IgD-negative memory B cell (primary cell): ENCODE measurements at regions not wholly inside any gene's neighbourhood (a gene's known extent, or its start where the extent isn't known, plus 50 kb on each side); places are given as distances from the start of the nearest gene placed in this dataset.
"Not testable (repeated sequence)": the region's sequence is repeated elsewhere in the genome, so short reads cannot be mapped to it uniquely, and the experiment has no call there.

ENCODE experiments used
- H3K27ac Mint-ChIP-seq, 3 donors: one replicate each; pipeline ENCODE4 v1.8.0; 2020 to 2022; ENCODE audit warnings: mild to moderate bottlenecking in 3 of 3, mixed read lengths in 3 of 3, moderate library complexity in 1 of 3
- H3K27me3 Mint-ChIP-seq: one replicate; pipeline ENCODE4 v1.8.0; 2021; ENCODE audit warnings: mixed read lengths
- H3K36me3 Mint-ChIP-seq: one replicate; pipeline ENCODE4 v1.8.0; 2020; ENCODE audit warnings: mild to moderate bottlenecking, mixed read lengths
- H3K4me1 Mint-ChIP-seq, 3 donors: one replicate each; pipeline ENCODE4 v1.8.0; 2020 to 2022; ENCODE audit warnings: mixed read lengths in 3 of 3, mild to moderate bottlenecking in 1 of 3
- H3K4me3 Mint-ChIP-seq, 4 donors: one replicate each; pipeline ENCODE4 v1.8.0; 2020 to 2022; ENCODE audit warnings: mild to moderate bottlenecking in 4 of 4, mixed read lengths in 4 of 4, moderate library complexity in 3 of 4
- H3K9me3 Mint-ChIP-seq, 3 donors: one replicate each; pipeline ENCODE4 v1.8.0; 2020 to 2021; ENCODE audit warnings: mixed read lengths in 3 of 3, mild to moderate bottlenecking in 1 of 3

DNA sequence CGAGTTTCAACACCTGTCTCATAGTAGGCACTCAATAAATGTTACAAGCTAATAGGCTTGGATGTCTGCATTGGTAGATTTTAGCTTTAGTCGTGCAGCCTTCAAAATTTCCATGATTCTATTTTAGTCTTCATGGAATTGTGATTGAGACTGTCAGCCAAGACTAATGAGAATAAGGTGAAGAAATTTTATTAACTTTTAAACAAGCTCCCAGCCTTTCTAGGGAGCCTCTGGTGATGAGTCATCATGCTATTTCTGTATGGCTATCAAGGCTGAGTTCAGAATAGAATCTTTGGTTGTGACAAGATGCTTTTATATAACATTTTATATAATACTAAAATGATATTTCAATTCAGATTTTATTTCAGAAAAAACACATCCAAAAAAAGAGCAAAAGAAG is 685.8 kb downstream of the GABRG1 start:
- H3K4me3 Mint-ChIP-seq, result no peak overlapping the region
- H3K36me3 Mint-ChIP-seq, result no peaks in the 10 kb centered on the region
- H3K27ac Mint-ChIP-seq, result no peak overlapping the region
- no peaks in the 10 kb centered on the region for H3K4me1 Mint-ChIP-seq
- H3K27me3 Mint-ChIP-seq, result no peaks in the 10 kb centered on the region
- H3K9me3 Mint-ChIP-seq, result peaks cover 0 to 3% (median 0%) of the 10 kb centered on the region in 3 donors

DNA sequence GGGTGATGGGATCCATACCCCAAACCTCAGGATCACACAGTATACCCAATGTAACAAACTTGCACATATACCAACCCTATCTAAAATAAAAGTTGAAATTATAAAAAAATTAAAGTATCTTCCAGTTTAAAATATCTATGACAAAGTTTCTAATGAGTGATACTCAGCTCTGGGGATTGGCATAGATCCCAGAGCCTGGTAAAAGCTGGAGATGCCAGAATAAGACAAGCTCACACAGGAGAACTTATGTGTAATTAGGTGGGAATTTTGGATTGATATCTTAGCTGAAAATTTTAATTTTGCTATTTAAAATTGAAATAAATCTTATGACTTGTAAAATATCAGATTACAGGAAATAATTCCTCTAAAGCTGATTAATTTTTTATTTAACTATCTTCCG is 686.5 kb downstream of the GABRG1 start:
- Mint-ChIP-seq H3K4me1 (no peaks in the 10 kb centered on the region), H3K4me3 (no peak overlapping the region), H3K36me3 (no peaks in the 10 kb centered on the region), H3K27ac (no peak overlapping the region), H3K9me3 (peaks cover 0 to 3% (median 0%) of the 10 kb centered on the region in 3 donors), H3K27me3 (no peaks in the 10 kb centered on the region)

DNA sequence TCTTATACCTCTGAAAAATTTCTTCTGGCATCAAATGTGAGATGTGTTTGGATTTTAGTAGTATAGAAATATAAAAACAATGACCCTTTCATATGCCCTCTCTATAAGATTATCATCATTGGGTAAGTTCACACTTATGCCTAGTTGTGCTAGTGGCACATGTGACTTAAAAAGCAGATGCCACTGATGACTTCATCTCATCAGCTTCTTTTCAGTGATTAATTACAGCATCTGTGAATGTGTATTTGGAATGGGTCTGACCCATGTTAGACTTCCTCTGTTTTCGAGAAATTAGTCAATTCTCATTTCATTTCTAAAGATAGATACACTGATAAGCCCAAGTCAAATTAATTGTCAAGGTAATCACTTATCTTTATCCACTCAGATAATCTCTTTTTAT is 698.7 kb downstream of the GABRG1 start:
- Mint-ChIP-seq H3K4me1 (no peaks in the 10 kb centered on the region), H3K27ac (no peak overlapping the region), H3K9me3 (peaks cover 0 to 12% (median 11%) of the 10 kb centered on the region in 3 donors), H3K36me3 (no peaks in the 10 kb centered on the region), H3K4me3 (no peak overlapping the region), H3K27me3 (no peaks in the 10 kb centered on the region)

DNA sequence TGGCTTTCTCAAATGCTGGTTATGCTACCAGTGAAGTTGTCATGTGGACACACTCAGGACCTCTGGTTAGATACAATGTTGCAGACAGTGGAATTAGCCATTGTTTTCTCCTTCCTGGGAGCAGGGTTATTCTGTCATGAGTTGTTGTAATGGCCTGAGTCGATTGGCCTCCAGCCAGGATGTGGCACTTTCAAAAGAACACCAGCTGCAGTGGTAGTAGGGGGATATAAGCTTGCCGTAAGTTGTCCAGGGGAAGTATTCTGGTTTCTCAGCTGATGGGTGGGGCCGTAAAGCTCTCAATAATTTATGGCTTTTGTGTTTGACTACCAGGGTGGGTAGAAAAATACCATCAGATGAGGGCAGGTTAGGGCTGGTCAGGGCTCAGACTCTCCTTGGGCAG is 697.5 kb upstream of the GNPDA2 start:
- Mint-ChIP-seq H3K9me3 (peaks cover 0 to 12% (median 11%) of the 10 kb centered on the region in 3 donors), H3K4me3 (no peak overlapping the region), H3K4me1 (no peaks in the 10 kb centered on the region), H3K36me3 (no peaks in the 10 kb centered on the region), H3K27ac (no peak overlapping the region), H3K27me3 (no peaks in the 10 kb centered on the region)

DNA sequence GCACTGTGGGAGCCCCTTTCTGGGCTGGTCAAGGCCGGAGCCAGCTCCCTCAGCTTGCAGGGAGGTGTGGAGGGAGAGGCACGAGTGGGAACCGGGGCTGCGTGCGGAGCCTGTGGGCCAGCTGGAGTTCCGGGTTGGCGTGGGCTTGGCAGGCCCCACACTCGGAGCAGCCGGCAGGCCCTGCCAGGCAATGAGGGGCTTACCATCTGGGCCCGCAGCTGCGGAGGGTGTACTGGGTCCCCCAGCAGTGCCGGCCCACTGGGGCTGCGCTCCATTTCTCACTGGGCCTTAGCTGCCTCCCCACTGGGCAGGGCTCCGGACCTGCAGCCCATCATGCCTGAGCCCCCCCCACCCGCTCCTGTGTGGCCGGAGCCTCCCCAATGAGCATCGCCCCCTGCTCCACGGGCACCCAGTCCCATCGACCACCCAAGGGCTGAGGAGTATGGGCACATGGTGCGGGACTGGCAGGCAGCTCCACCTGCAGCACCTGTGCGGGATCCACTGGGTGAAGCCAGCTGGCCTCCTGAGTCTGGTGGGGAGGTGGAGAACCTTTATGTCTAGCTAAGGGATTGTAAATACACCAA is 693.8 kb upstream of the GNPDA2 start:
- H3K27ac Mint-ChIP-seq, H3K27me3 Mint-ChIP-seq, H3K36me3 Mint-ChIP-seq, H3K4me1 Mint-ChIP-seq, H3K4me3 Mint-ChIP-seq: not testable (repeated sequence)
- H3K9me3 Mint-ChIP-seq, result peaks cover 0 to 16% (median 10%) of the 10 kb centered on the region in 3 donors

DNA sequence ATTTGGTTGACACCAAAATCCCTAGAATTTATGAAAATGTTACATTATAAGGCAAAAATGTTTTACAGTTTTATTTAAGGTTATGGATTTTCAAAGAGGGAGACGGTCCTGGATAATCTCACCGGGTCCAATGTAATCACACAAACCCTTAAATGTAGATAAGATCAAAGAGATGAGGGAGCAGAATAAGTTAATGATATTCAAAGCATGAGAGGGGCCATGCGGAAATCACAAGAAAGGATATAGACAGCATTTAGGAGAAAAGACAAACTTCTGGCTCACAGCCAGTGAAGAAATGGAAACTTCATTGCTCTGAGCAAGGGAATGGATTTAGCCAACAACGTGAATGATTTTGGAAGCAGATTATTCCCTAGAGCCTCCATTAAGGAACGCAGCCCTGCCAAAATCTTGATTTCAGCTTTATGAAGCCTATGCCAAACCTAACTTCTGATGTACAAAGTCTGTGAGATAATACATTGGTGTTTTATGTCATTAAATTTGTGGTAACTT is 684.4 kb upstream of the GNPDA2 start:
- Mint-ChIP-seq H3K4me1 (no peaks in the 10 kb centered on the region), H3K36me3 (no peaks in the 10 kb centered on the region), H3K4me3 (no peak overlapping the region), H3K27ac (no peak overlapping the region), H3K9me3 (peaks cover 0 to 18% (median 0%) of the 10 kb centered on the region in 3 donors), H3K27me3 (no peaks in the 10 kb centered on the region)

DNA sequence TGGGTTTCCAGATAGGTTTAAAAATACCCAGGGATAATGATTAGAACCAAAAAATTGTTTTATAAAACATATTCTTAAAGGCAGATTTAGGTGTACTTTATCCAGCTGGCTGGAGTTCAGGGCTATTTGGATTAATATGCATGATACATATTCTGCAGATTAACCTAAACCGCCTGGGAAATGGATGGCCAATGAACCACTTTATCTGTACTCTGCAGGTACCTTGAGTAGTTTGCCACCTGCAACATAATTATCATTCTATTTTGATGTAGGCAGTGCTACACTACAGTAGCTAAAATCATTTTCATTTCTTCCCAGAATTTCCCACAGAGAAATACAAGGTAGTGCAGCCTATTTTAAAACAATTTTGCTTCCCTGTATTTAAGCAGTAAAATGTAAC is 683.2 kb upstream of the GNPDA2 start:
- Mint-ChIP-seq H3K27ac (no peak overlapping the region), H3K9me3 (peaks cover 0 to 24% (median 2%) of the 10 kb centered on the region in 3 donors), H3K27me3 (no peaks in the 10 kb centered on the region), H3K4me1 (peaks cover 0 to 1% (median 0%) of the 10 kb centered on the region in 3 donors), H3K36me3 (peaks cover 2% of the 10 kb centered on the region), H3K4me3 (no peak overlapping the region)

DNA sequence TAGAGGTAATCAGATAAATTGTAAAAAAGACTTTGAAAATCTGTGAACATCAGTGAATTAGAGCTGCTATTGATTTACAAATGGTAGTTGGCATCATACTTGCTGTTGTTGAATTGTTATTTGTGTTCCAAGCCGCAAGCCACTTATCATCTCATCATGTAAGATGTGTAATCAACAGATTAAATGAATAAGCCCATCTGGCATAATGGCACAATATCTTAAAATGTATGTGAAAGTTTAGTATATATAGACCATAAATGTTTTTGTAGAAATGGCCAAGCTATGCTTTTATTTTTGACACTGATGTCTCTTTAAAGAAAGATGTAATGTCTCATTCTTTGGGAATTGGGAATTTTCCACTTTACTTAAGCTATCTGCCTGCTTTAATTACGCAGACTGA is 682.6 kb upstream of the GNPDA2 start:
- H3K27ac Mint-ChIP-seq, result no peak overlapping the region
- no peak overlapping the region for H3K4me3 Mint-ChIP-seq
- H3K36me3 Mint-ChIP-seq, result peaks cover 2% of the 10 kb centered on the region
- peaks cover 0 to 1% (median 0%) of the 10 kb centered on the region in 3 donors for H3K4me1 Mint-ChIP-seq
- H3K9me3 Mint-ChIP-seq, result peaks cover 0 to 26% (median 4%) of the 10 kb centered on the region in 3 donors
- H3K27me3 Mint-ChIP-seq, result no peaks in the 10 kb centered on the region

DNA sequence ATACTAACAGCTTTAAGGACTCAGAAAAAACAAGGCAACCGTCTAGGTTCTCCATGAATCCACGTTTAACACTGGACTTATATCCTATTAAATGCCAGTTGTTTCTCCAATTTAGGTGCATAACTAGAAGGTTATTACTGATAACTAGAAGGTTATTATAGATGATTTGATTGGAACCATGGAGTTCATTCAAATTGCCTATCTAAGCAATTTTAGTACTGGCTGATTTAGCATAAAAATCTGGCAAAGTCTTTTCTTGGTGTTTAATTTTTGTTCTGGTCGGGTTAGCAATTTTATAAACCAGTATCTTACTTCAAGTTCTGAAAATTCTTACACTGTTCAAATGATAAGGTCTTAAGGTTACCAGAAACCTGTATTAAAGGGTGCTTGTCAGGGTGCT is 672.8 kb upstream of the GNPDA2 start:
- Mint-ChIP-seq H3K27ac (no peak overlapping the region), H3K9me3 (peaks cover 2 to 26% (median 3%) of the 10 kb centered on the region in 3 donors), H3K4me1 (no peaks in the 10 kb centered on the region), H3K27me3 (no peaks in the 10 kb centered on the region), H3K36me3 (no peaks in the 10 kb centered on the region), H3K4me3 (no peak overlapping the region)

DNA sequence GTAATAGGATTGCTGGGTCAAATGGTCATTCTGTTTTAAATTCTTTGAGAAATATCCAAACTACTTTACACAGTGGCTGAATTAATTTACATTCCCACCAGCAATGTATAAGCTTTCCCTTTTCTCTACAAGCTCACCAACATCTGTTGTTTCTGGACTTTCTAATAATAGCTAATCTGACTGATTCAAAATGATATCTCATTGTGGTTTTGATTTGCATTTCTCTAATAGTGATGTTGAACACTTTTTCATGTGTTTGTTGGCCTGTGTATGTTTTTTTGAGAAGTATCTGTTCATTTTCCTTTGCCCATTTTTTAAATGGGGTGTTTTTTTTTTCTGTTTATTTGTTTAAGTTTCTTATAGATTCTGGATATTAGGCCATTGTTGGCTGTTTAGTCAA is 659.0 kb upstream of the GNPDA2 start:
- Mint-ChIP-seq H3K36me3 (no peaks in the 10 kb centered on the region), H3K4me3 (no peak overlapping the region), H3K9me3 (peaks cover 5 to 7% (median 6%) of the 10 kb centered on the region in 3 donors), H3K27me3 (no peaks in the 10 kb centered on the region), H3K27ac (no peak overlapping the region), H3K4me1 (peaks cover 0 to 2% (median 0%) of the 10 kb centered on the region in 3 donors)

DNA sequence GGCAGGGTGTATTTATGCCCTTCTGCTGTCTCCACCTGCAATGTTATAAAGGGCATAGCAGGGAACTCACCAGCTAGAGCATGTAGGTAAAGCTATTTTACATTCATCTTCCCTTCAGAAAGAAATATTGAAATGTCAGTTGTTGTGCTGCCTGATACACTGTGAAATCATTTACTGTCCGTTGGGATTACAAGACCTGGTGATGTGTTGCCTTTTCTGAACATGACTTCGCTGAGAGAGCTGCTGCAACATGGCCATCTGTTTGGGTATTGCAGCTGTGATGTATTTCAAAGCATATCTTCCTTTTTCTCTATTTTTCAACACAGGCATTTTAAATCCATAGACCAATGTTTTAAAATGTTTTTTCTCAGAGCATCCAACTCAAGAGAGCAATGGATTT is 644.1 kb upstream of the GNPDA2 start:
- Mint-ChIP-seq H3K27me3 (no peaks in the 10 kb centered on the region), H3K4me1 (no peaks in the 10 kb centered on the region), H3K36me3 (peaks cover 1% of the 10 kb centered on the region), H3K9me3 (peaks cover 2 to 11% (median 3%) of the 10 kb centered on the region in 3 donors), H3K27ac (no peak overlapping the region), H3K4me3 (no peak overlapping the region)

DNA sequence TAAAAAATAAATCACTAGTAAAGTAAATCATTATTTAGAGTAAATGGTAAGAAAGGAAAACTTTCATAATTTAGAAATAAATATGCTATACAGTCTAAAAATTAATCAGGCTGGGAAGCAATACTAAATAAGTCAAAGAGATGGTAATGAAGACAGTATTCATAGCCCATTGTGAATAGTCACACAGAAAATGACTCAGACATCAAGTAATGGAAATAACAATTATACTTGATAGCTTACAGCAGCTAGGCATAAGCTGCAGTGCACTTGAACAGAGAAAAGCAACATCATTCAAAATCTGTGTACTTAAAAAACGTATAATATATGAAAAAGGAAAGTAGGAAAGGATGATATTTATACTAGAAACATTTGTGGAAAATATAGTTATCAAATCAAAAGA is 642.5 kb upstream of the GNPDA2 start:
- peaks cover 1% of the 10 kb centered on the region for H3K36me3 Mint-ChIP-seq

DNA sequence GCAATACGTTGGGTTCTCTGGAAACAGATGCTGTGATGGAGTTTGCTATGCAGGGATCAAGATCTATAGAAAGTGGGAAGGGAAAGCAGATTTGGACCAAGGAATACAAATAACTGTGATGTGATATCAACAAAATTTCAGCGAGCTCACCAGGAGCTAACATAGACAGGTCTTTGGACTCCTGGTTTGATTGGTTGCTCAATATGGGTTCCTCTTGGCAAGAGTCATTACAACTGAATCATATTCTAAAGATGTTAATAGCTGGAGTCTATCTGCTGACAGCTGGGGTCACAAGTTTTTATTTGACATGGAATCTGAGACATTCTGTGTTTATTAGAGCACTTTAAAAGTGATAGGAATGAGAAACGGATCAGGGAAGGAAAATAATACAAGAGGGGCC is 637.6 kb upstream of the GNPDA2 start:
- no peak overlapping the region for H3K4me3 Mint-ChIP-seq
- no peaks in the 10 kb centered on the region for H3K27me3 Mint-ChIP-seq
- H3K9me3 Mint-ChIP-seq, result peaks cover 2 to 14% (median 11%) of the 10 kb centered on the region in 3 donors
- H3K4me1 Mint-ChIP-seq, result no peaks in the 10 kb centered on the region
- H3K36me3 Mint-ChIP-seq, result peaks cover 1% of the 10 kb centered on the region
- no peak overlapping the region for H3K27ac Mint-ChIP-seq

More for the DNA sequence above, 642.5 kb upstream of the GNPDA2 start:
- H3K9me3 Mint-ChIP-seq, result peaks cover 2 to 11% (median 6%) of the 10 kb centered on the region in 3 donors
- no peaks in the 10 kb centered on the region for H3K27me3 Mint-ChIP-seq
- H3K4me1 Mint-ChIP-seq, result no peaks in the 10 kb centered on the region
- H3K4me3 Mint-ChIP-seq, result no peak overlapping the region
- H3K27ac Mint-ChIP-seq, result no peak overlapping the region

DNA sequence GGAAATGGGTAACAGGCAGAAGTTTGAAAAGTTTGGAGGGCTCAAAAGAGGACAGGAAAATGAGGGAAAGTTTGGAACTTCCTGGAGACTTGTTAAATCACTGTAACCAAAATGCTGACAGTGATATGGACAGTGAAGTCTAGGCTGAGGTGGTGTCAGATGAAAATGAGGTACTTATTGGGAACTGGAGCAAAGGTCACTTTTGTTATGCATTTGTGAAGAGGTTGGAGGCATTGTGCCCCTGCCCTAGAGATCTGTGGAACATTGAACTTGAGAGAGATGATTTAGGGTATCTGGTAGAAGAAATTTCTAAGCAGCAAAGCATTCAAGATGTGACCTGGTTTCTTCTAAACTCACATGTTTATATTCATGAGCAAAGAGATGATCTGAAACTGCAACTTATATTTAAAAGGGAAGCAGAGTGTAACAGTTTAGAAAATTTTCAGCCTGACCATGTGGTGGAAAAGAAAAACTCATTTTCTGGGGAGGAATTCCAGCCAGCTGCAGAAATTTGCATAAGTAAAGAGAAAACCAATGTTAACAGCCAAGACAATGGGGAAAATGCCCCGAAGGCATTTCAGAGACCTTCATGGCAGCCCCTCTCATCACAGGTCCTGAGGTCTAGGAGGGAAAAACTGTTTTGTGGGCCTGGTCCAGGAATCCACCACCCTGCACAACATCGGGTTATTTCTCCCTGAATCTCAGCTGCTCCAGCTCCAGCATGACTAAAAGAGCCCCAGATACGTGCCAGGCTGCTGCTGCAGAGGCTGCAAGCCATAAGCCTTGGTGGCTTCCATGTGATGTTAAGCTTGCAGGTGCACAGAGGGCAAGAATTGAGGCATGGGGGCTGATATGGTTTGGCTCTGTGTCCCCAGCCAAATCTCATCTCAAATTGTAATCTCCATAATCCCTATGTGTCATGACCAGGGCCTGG is 632.5 kb upstream of the GNPDA2 start:
- H3K27me3 Mint-ChIP-seq, result no peaks in the 10 kb centered on the region
- no peak overlapping the region for H3K27ac Mint-ChIP-seq
- H3K9me3 Mint-ChIP-seq, result peaks cover 2 to 9% (median 8%) of the 10 kb centered on the region in 3 donors
- H3K4me1 Mint-ChIP-seq, result no peaks in the 10 kb centered on the region
- H3K36me3 Mint-ChIP-seq, result no peaks in the 10 kb centered on the region
- H3K4me3 Mint-ChIP-seq, result no peak overlapping the region

DNA sequence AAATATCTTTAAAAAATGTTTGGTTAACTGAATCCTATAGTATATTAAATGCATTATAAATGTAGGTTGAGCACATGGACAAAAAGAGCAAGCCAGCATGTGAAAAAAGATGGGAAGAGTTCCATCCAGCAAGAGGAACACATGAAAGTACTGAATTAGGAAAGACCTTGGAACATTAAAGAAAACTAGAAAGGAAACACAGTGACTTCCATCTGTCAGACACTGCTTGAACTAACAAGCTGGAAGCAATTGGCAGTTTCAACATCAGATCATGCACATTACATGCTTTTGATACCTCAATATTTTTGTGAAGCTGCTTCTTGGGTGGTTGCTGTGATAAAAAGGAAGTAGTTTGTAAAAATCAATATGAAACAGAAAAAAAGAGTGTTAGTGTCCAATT is 626.8 kb upstream of the GNPDA2 start:
- H3K27me3 Mint-ChIP-seq, result no peaks in the 10 kb centered on the region
- H3K27ac Mint-ChIP-seq, result no peak overlapping the region
- no peaks in the 10 kb centered on the region for H3K4me1 Mint-ChIP-seq
- no peak overlapping the region for H3K4me3 Mint-ChIP-seq
- H3K9me3 Mint-ChIP-seq, result peaks cover 0 to 2% (median 2%) of the 10 kb centered on the region in 3 donors
- H3K36me3 Mint-ChIP-seq, result no peaks in the 10 kb centered on the region
